ENCODE measurements at regions not wholly inside any gene's neighbourhood (a gene's known extent, or its start where the extent isn't known, plus 50 kb on each side); places are given as distances from the start of the nearest gene placed in this dataset.

- H3K4me1 ChIP-seq (ENCODE audit: insufficient read depth) = no peaks in the 10 kb centered on the region
- WGBS = 46% methylated on average over 5 of the region's 5 CpGs
These were observed 400.3 kb downstream of the MTX2 start for GRCh38 chr2:176669398-176670174.

DNA sequence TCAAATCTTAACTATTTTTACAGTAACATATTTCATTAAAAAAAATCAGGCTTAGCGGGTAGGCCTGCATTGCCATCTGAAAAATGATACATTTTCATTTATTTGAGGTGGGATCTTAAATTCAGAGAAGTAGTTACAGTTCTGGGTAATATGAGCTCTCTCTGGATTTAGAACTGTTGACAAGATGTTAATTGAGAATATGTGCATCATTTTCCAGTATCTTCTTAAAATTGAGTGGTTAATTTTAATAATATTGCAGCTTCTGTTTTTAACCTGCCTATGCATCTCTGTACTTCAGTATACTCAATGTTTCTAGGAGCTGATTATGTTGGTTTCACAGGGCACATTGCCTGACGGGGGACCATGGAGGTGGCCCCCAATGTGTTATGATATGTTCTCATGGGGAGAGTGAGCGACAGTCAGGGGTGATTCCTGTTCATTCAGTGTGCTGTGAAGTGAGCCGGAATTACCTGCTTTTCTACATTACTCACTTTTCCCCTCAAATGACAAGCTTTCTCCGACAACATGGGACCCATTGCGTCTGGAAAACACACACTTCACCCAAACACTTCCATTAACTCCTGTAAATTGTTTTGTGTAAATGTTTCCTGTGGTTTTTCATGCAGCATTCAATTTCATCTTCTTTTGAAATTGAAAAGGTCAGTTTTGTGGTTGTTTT lies 406.2 kb downstream of the MTX2 start:
- no peak overlapping the region for H3K27ac ChIP-seq (ENCODE audit: low read depth)
- no peak overlapping the region for H3K4me3 ChIP-seq (ENCODE audit: low read depth, low read length)
- 83% methylated on average over 6 of the region's 6 CpGs for WGBS
- no peaks in the 10 kb centered on the region for H3K36me3 ChIP-seq (ENCODE audit: insufficient read depth)
- H3K4me1 ChIP-seq (ENCODE audit: insufficient read depth) = no peaks in the 10 kb centered on the region
- DNase-seq (ENCODE audit: extremely low spot score) = no peak

More at GRCh38 chr2:176669398-176670174, 400.3 kb downstream of the MTX2 start:
- DNase-seq (ENCODE audit: extremely low spot score) = no peak
- H3K27ac ChIP-seq (ENCODE audit: low read depth) = no peak overlapping the region
- H3K4me3 ChIP-seq (ENCODE audit: low read depth, low read length) = no peak overlapping the region
- no peaks in the 10 kb centered on the region for H3K36me3 ChIP-seq (ENCODE audit: insufficient read depth)

- Histone ChIP-seq H3K36me3 (ENCODE audit: insufficient read depth) (no peaks in the 10 kb centered on the region), H3K4me3 (ENCODE audit: low read depth, low read length) (no peak overlapping the region), H3K4me1 (ENCODE audit: insufficient read depth) (no peaks in the 10 kb centered on the region), H3K27ac (ENCODE audit: low read depth) (no peak overlapping the region)
- no peak for DNase-seq (ENCODE audit: extremely low spot score)
- 81% methylated on average over 2 of the region's 2 CpGs for WGBS
These were observed 408.6 kb downstream of the MTX2 start for GRCh38 chr2:176677746-176678265.

GRCh38 chr2:176678571-176678970 lies 409.3 kb downstream of the MTX2 start:
- DNase-seq (ENCODE audit: extremely low spot score) = no peak
- WGBS = 78% methylated on average over 5 of the region's 5 CpGs
- H3K4me1 ChIP-seq (ENCODE audit: insufficient read depth) = no peaks in the 10 kb centered on the region
- no peaks in the 10 kb centered on the region for H3K36me3 ChIP-seq (ENCODE audit: insufficient read depth)
- H3K4me3 ChIP-seq (ENCODE audit: low read depth, low read length) = no peak overlapping the region
- no peak overlapping the region for H3K27ac ChIP-seq (ENCODE audit: low read depth)

DNA sequence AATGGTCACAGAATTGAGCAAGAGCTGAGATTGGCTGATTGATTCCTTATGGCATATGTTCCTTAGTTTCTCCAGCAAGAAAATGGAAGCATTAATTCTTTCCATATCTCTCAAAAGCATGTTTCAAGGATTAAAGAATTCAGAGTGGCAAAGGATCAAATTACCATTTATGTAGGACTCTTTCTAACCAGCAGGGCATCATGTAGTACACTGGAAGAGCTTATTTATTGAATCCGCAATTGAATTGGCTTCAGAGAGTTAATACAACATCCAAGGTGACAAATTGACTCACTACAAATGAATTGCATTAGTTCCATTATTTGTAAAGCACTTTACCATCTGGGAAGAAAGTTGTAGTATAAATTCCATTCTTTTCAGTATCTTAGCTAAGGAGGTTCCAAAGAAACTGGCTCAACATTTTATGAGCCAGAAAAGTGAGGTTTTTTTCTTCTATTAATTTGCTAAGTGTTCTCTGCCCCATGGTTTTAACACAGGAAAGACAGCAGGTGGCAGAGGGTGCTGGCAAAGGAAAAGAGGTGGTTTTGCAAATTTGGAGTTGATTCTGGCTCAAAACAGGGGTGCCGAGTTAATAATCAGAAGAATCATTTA lies 409.9 kb downstream of the MTX2 start:
- no peak for DNase-seq (ENCODE audit: extremely low spot score)
- no peaks in the 10 kb centered on the region for H3K36me3 ChIP-seq (ENCODE audit: insufficient read depth)
- no peak overlapping the region for H3K4me3 ChIP-seq (ENCODE audit: low read depth, low read length)
- 84% methylated on average over 2 of the region's 2 CpGs for WGBS
- H3K27ac ChIP-seq (ENCODE audit: low read depth) = no peak overlapping the region
- no peaks in the 10 kb centered on the region for H3K4me1 ChIP-seq (ENCODE audit: insufficient read depth)

GRCh38 chr2:176680916-176681516 lies 411.8 kb downstream of the MTX2 start:
- no peak for DNase-seq (ENCODE audit: extremely low spot score)
- no peak overlapping the region for H3K27ac ChIP-seq (ENCODE audit: low read depth)

GRCh38 chr2:176681584-176682115 lies 412.4 kb downstream of the MTX2 start:
- H3K36me3 ChIP-seq (ENCODE audit: insufficient read depth) = no peaks in the 10 kb centered on the region
- no peak overlapping the region for H3K27ac ChIP-seq (ENCODE audit: low read depth)
- H3K4me1 ChIP-seq (ENCODE audit: insufficient read depth) = no peaks in the 10 kb centered on the region
- no peak for DNase-seq (ENCODE audit: extremely low spot score)
- 79% methylated on average over 1 of the region's 1 CpG for WGBS
- no peak overlapping the region for H3K4me3 ChIP-seq (ENCODE audit: low read depth, low read length)

More at GRCh38 chr2:176680916-176681516, 411.8 kb downstream of the MTX2 start:
- no peak overlapping the region for H3K4me3 ChIP-seq (ENCODE audit: low read depth, low read length)
- 74% methylated on average over 1 of the region's 1 CpG for WGBS
- no peaks in the 10 kb centered on the region for H3K36me3 ChIP-seq (ENCODE audit: insufficient read depth)
- H3K4me1 ChIP-seq (ENCODE audit: insufficient read depth) = no peaks in the 10 kb centered on the region

DNA sequence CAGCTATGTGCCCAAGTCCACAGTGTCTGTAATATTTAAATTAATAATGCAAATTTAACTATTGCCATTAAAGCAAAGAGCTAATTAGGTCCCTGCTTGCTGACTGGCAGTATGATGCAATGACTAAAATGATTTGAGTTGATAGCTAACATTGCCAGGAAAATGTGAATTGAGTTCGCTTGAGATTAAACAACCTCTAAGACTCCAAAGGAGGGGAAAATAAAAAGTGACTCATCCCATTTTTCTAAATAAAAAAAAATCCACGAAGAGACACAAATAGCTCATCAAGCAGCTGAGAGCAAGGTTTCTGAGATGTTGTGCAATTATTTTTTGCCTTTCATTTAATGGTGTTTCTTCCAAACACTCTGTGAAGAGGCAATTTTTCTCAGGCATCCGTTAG lies 413.0 kb downstream of the MTX2 start:
- 22% methylated on average over 3 of the region's 3 CpGs for WGBS
- no peak overlapping the region for H3K4me3 ChIP-seq (ENCODE audit: low read depth, low read length)
- no peaks in the 10 kb centered on the region for H3K4me1 ChIP-seq (ENCODE audit: insufficient read depth)
- no peak for DNase-seq (ENCODE audit: extremely low spot score)
- H3K36me3 ChIP-seq (ENCODE audit: insufficient read depth) = no peaks in the 10 kb centered on the region
- H3K27ac ChIP-seq (ENCODE audit: low read depth) = no peak overlapping the region

GRCh38 chr2:176683618-176684111 lies 414.4 kb downstream of the MTX2 start:
- no peaks in the 10 kb centered on the region for H3K36me3 ChIP-seq (ENCODE audit: insufficient read depth)
- no peaks in the 10 kb centered on the region for H3K4me1 ChIP-seq (ENCODE audit: insufficient read depth)
- H3K27ac ChIP-seq (ENCODE audit: low read depth) = no peak overlapping the region
- WGBS = 61% methylated on average over 1 of the region's 1 CpG
- no peak for DNase-seq (ENCODE audit: extremely low spot score)
- H3K4me3 ChIP-seq (ENCODE audit: low read depth, low read length) = no peak overlapping the region

GRCh38 chr2:176685908-176686307 lies 416.7 kb downstream of the MTX2 start:
- Histone ChIP-seq H3K4me1 (ENCODE audit: insufficient read depth) (no peaks in the 10 kb centered on the region), H3K4me3 (ENCODE audit: low read depth, low read length) (no peak overlapping the region), H3K36me3 (ENCODE audit: insufficient read depth) (no peaks in the 10 kb centered on the region), H3K27ac (ENCODE audit: low read depth) (no peak overlapping the region)
- DNase-seq (ENCODE audit: extremely low spot score) = no peak
- WGBS = 79% methylated on average over 3 of the region's 3 CpGs

- Histone ChIP-seq H3K4me1 (ENCODE audit: insufficient read depth) (no peaks in the 10 kb centered on the region), H3K4me3 (ENCODE audit: low read depth, low read length) (no peak overlapping the region), H3K36me3 (ENCODE audit: insufficient read depth) (no peaks in the 10 kb centered on the region), H3K27ac (ENCODE audit: low read depth) (no peak overlapping the region)
- DNase-seq (ENCODE audit: extremely low spot score) = no peak
- 87% methylated on average over 3 of the region's 3 CpGs for WGBS
These were observed 417.1 kb downstream of the MTX2 start for GRCh38 chr2:176686328-176686727.

- no peak overlapping the region for H3K4me3 ChIP-seq (ENCODE audit: low read depth, low read length)
- no peaks in the 10 kb centered on the region for H3K4me1 ChIP-seq (ENCODE audit: insufficient read depth)
- no peak for DNase-seq (ENCODE audit: extremely low spot score)
- no peak overlapping the region for H3K27ac ChIP-seq (ENCODE audit: low read depth)
- no peaks in the 10 kb centered on the region for H3K36me3 ChIP-seq (ENCODE audit: insufficient read depth)
- 58% methylated on average over 4 of the region's 4 CpGs for WGBS
These were observed 418.1 kb downstream of the MTX2 start for GRCh38 chr2:176687342-176687741.

DNA sequence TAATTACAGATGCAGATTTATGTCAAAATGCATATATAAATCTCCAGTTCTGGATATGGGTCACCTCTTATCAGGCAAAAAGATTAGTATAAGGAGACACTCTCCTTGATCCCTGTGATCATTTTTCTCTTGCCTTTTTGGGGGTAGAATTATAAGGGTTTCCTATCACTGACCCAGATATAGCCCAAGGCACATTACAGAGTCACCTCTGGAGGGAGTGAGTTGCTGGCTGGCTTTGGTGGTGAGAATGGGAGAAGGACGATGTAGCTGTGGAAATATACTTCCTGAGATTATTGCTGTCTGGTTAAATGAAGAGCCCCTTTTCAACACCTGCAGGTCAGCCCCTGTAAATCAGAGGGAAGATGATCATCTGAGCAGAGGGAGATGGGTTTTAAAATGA lies 418.7 kb downstream of the MTX2 start:
- no peaks in the 10 kb centered on the region for H3K4me1 ChIP-seq (ENCODE audit: insufficient read depth)
- no peak overlapping the region for H3K4me3 ChIP-seq (ENCODE audit: low read depth, low read length)
- whole genome bisulfite sequencing = 65% methylated on average over 1 of the region's 1 CpG
- no peak overlapping the region for H3K27ac ChIP-seq (ENCODE audit: low read depth)
- no peak for DNase-seq (ENCODE audit: extremely low spot score)
- H3K36me3 ChIP-seq (ENCODE audit: insufficient read depth) = no peaks in the 10 kb centered on the region

All from urinary bladder (tissue), 3 donors.